H9 (cell line): ENCODE measurements at regions not wholly inside any gene's neighbourhood (a gene's known extent, or its start where the extent isn't known, plus 50 kb on each side); places are given as distances from the start of the nearest gene placed in this dataset.

Source experiments
- DNase-seq: peaks from one replicate; pipeline ENCODE4 v3.0.0-alpha.2; 2017
- H2AFZ ChIP-seq: one replicate; pipeline ENCODE4 v1.6.1; 2013; ENCODE audit warnings: mild to moderate bottlenecking, low read length, control low read depth, moderate library complexity
- H2AK5ac ChIP-seq: 2 replicates; pipeline ENCODE4 v1.6.1; 2013; ENCODE audit warnings: low read length, control low read depth, mixed read lengths; ENCODE audit not compliant: insufficient read length
- H2BK120ac ChIP-seq: one replicate; pipeline ENCODE4 v1.6.1; 2013; ENCODE audit warnings: low read depth, mild to moderate bottlenecking, low read length, control low read depth, inconsistent platforms; ENCODE audit not compliant: poor library complexity, severe bottlenecking
- H2BK12ac ChIP-seq: 2 replicates; pipeline ENCODE4 v1.6.1; 2013; ENCODE audit warnings: low read length, control low read depth, mixed read lengths, low read depth; ENCODE audit not compliant: insufficient read length
- H2BK15ac ChIP-seq: 2 replicates; pipeline ENCODE4 v1.6.1; 2013; ENCODE audit warnings: low read depth, low read length, control low read depth
- H2BK20ac ChIP-seq: one replicate; pipeline ENCODE4 v1.6.1; 2013; ENCODE audit warnings: low read depth, mild to moderate bottlenecking, low read length, control low read depth, inconsistent platforms; ENCODE audit not compliant: poor library complexity, severe bottlenecking
- H2BK5ac ChIP-seq: 2 replicates; pipeline ENCODE4 v1.6.1; 2013; ENCODE audit warnings: low read length, control low read depth, mixed read lengths; ENCODE audit not compliant: insufficient read length
- H3K14ac ChIP-seq: 2 replicates; pipeline ENCODE4 v1.6.1; 2013; ENCODE audit warnings: low read length, control low read depth; ENCODE audit not compliant: insufficient read depth
- H3K18ac ChIP-seq: 2 replicates; pipeline ENCODE4 v1.6.1; 2013; ENCODE audit warnings: low read depth, mild to moderate bottlenecking, mixed read lengths, low read length, control low read depth; ENCODE audit not compliant: insufficient read length
- H3K23ac ChIP-seq: 2 replicates; pipeline ENCODE4 v1.6.1; 2013; ENCODE audit warnings: low read length, control low read depth, mixed read lengths, low read depth; ENCODE audit not compliant: insufficient read length
- H3K23me2 ChIP-seq: 2 replicates; pipeline ENCODE4 v1.6.1; 2013; ENCODE audit warnings: low read depth, mild to moderate bottlenecking, mixed read lengths, low read length, control low read depth; ENCODE audit not compliant: insufficient read length, poor library complexity, severe bottlenecking
- H3K27ac ChIP-seq: 2 replicates; pipeline ENCODE4 v1.5.1; 2013; ENCODE audit warnings: low read length, control low read depth, mixed read lengths, low read depth; ENCODE audit not compliant: insufficient read length
- H3K27me3 ChIP-seq: 2 replicates; pipeline ENCODE4 v1.6.1; 2013; ENCODE audit warnings: low read length, control low read depth, inconsistent platforms; ENCODE audit not compliant: insufficient read depth
- H3K4ac ChIP-seq: 2 replicates; pipeline ENCODE4 v1.6.1; 2013; ENCODE audit warnings: low read depth, mild to moderate bottlenecking, control low read depth, inconsistent platforms, low read length, moderate library complexity
- H3K4me1 ChIP-seq: 2 replicates; pipeline ENCODE4 v1.6.1; 2013; ENCODE audit warnings: low read length, control low read depth, inconsistent platforms; ENCODE audit not compliant: insufficient read depth
- H3K4me2 ChIP-seq: 2 replicates; pipeline ENCODE4 v1.6.1; 2013; ENCODE audit warnings: low read length, control low read depth, mixed read lengths; ENCODE audit not compliant: insufficient read length, insufficient read depth
- H3K56ac ChIP-seq: 2 replicates; pipeline ENCODE4 v1.6.1; 2013; ENCODE audit warnings: low read depth, mild to moderate bottlenecking, mixed read lengths, low read length, control low read depth; ENCODE audit not compliant: insufficient read length
- H3K79me1 ChIP-seq: 2 replicates; pipeline ENCODE4 v1.6.1; 2013; ENCODE audit warnings: low read depth, mild to moderate bottlenecking, moderate library complexity, low read length, control low read depth, inconsistent platforms; ENCODE audit not compliant: insufficient read depth, poor library complexity, severe bottlenecking
- H3K79me2 ChIP-seq: 2 replicates; pipeline ENCODE4 v1.6.1; 2013; ENCODE audit warnings: low read length, control low read depth, inconsistent platforms; ENCODE audit not compliant: insufficient read depth
- H3K9ac ChIP-seq: 2 replicates; pipeline ENCODE4 v1.6.1; 2013; ENCODE audit warnings: low read length, control low read depth, mixed read lengths; ENCODE audit not compliant: insufficient read length; ENCODE audit errors: extremely low read depth
- H3K9me3 ChIP-seq: one replicate; pipeline ENCODE4 v1.6.1; 2013; ENCODE audit warnings: low read depth, low read length, inconsistent platforms; ENCODE audit not compliant: control insufficient read depth
- H3T11ph ChIP-seq: one replicate; pipeline ENCODE4 v1.6.1; 2013; ENCODE audit warnings: mild to moderate bottlenecking, low read length, control low read depth, inconsistent platforms
- H4K20me1 ChIP-seq: one replicate; pipeline ENCODE4 v1.6.1; 2013; ENCODE audit not compliant: control insufficient read depth, insufficient read length, insufficient read depth
- H4K5ac ChIP-seq: 2 replicates; pipeline ENCODE4 v1.6.1; 2013; ENCODE audit warnings: low read depth, mild to moderate bottlenecking, mixed read lengths, low read length, control low read depth; ENCODE audit not compliant: insufficient read length
- H4K8ac ChIP-seq: replicated peaks from 2 replicates; pipeline ENCODE4 v1.6.1; 2013; ENCODE audit warnings: low read length, control low read depth, mixed read lengths, low read depth; ENCODE audit not compliant: insufficient read length
- H4K91ac ChIP-seq: 2 replicates; pipeline ENCODE4 v1.6.1; 2013; ENCODE audit warnings: low read depth, mild to moderate bottlenecking, moderate library complexity, mixed read lengths, low read length, control low read depth; ENCODE audit not compliant: insufficient read length
- H3K27ac Mint-ChIP-seq, 3 experiments: 2 replicates in 2 of 3; 3 replicates in 1 of 3; pipeline ENCODE4 v1.8.0; 2020 to 2021; ENCODE audit warnings: mixed read lengths in 3 of 3, mild to moderate bottlenecking in 1 of 3, moderate library complexity in 1 of 3
- H3K27me3 Mint-ChIP-seq: 2 replicates; pipeline ENCODE4 v1.8.0; 2021; ENCODE audit warnings: low read depth, mild to moderate bottlenecking, moderate library complexity, mixed read lengths
- H3K36me3 Mint-ChIP-seq, 3 experiments: 2 replicates in 2 of 3; 3 replicates in 1 of 3; pipeline ENCODE4 v1.8.0; 2020 to 2021; ENCODE audit warnings: low read depth in 3 of 3, mixed read lengths in 3 of 3; ENCODE audit not compliant: insufficient read depth in 1 of 3
- H3K4me1 Mint-ChIP-seq, 2 experiments: 2 replicates each; pipeline ENCODE4 v1.8.0; 2020; ENCODE audit warnings: mixed read lengths in 2 of 2
- H3K4me3 Mint-ChIP-seq, 2 experiments: 2 replicates in 1 of 2; 3 replicates in 1 of 2; pipeline ENCODE4 v1.8.0; 2020 to 2021; ENCODE audit warnings: mild to moderate bottlenecking in 2 of 2, mixed read lengths in 2 of 2, moderate library complexity in 1 of 2
- H3K9me3 Mint-ChIP-seq, 2 experiments: 2 replicates in 1 of 2; 3 replicates in 1 of 2; pipeline ENCODE4 v1.8.0; 2020; ENCODE audit warnings: mild to moderate bottlenecking in 2 of 2, mixed read lengths in 2 of 2, moderate library complexity in 1 of 2
- WGBS: extraction: QIAGEN DNeasy Blood & Tissue Kit; methylation state at CpG from one replicate; pipeline ENCODE4 v1.1.7; 2013; ENCODE audit warnings: missing lambda C conversion rate, low lambda C conversion rate, mixed read lengths; ENCODE audit not compliant: insufficient read length; ENCODE audit errors: extremely low coverage; 5-methylcytosine and 5-hydroxymethylcytosine counted together
- TF ChIP-seq, protein P1 (sequence below): fragments of 200-600 bp; sonication (generic); conservative IDR thresholded peaks from 3 replicates; pipeline ENCODE4 v1.8.0; 2021; ENCODE audit warnings: antibody characterized with exemption, mild to moderate bottlenecking

DNA sequence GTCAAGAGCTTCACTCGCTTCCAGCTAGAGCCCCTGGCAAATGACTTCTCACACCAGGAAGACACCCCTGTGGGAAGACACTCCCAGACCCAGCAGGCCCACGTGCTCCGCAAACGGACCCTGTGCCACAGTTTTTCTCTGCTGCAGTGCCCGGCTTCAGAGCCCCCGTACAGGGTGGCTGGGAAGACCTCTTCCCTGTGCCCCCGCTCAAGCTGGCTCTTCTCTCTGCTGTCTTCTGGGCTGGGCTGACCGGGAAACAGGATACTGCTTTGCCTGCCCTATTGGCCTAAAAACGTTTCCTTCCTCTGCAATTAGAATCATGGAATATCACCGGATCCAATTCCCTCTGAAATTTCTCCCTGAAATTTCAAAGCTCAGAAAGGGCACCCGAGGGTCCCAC lies 63.7 kb upstream of the CRHR1 start:
- Histone ChIP-seq H3K56ac (no peak overlapping the region), H3K23ac (no peak overlapping the region), H4K91ac (no peak overlapping the region), H2BK20ac (no peak overlapping the region), H3T11ph (no peak overlapping the region), H2AK5ac (no peak overlapping the region), H2BK15ac (no peak overlapping the region), H4K20me1 (no peaks in the 10 kb centered on the region), H3K4ac (no peak overlapping the region), H2BK5ac (no peak overlapping the region), H4K8ac (no peak overlapping the region), H3K9ac (no peak overlapping the region), H3K9me3 (no peaks in the 10 kb centered on the region), H3K4me2 (no peak overlapping the region), H2BK120ac (no peak overlapping the region), H3K27me3 (no peaks in the 10 kb centered on the region), H4K5ac (no peak overlapping the region), H3K79me1 (no peaks in the 10 kb centered on the region), H3K27ac (no peak overlapping the region), H2BK12ac (no peak overlapping the region), H2AFZ (no peak overlapping the region), H3K14ac (no peak overlapping the region), H3K23me2 (no peaks in the 10 kb centered on the region), H3K79me2 (no peaks in the 10 kb centered on the region), H3K18ac (no peak overlapping the region), H3K4me1 (no peaks in the 10 kb centered on the region)
- DNase-seq: no peak
- Mint-ChIP-seq H3K27ac (no peak overlapping the region), H3K4me1 (peaks cover 14 to 15% of the 10 kb centered on the region in 2 experiments), H3K36me3 (no peaks in the 10 kb centered on the region), H3K4me3 (no peak overlapping the region), H3K27me3 (peaks cover 39% of the 10 kb centered on the region), H3K9me3 (0 out of 5 replicates have a peak, but pooled peaks cover 0 to 2% of the 10 kb centered on the region in 2 experiments)
- no CpG with 5 or more reads among the region's 11 CpGs for WGBS
- TF ChIP-seq, protein P1, sequence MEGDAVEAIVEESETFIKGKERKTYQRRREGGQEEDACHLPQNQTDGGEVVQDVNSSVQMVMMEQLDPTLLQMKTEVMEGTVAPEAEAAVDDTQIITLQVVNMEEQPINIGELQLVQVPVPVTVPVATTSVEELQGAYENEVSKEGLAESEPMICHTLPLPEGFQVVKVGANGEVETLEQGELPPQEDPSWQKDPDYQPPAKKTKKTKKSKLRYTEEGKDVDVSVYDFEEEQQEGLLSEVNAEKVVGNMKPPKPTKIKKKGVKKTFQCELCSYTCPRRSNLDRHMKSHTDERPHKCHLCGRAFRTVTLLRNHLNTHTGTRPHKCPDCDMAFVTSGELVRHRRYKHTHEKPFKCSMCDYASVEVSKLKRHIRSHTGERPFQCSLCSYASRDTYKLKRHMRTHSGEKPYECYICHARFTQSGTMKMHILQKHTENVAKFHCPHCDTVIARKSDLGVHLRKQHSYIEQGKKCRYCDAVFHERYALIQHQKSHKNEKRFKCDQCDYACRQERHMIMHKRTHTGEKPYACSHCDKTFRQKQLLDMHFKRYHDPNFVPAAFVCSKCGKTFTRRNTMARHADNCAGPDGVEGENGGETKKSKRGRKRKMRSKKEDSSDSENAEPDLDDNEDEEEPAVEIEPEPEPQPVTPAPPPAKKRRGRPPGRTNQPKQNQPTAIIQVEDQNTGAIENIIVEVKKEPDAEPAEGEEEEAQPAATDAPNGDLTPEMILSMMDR: no peak
